ENCODE measurements at regions not wholly inside any gene's neighbourhood (a gene's known extent, or its start where the extent isn't known, plus 50 kb on each side); places are given as distances from the start of the nearest gene placed in this dataset.
"Not testable (repeated sequence)": the region's sequence is repeated elsewhere in the genome, so short reads cannot be mapped to it uniquely, and the experiment has no call there.

DNA sequence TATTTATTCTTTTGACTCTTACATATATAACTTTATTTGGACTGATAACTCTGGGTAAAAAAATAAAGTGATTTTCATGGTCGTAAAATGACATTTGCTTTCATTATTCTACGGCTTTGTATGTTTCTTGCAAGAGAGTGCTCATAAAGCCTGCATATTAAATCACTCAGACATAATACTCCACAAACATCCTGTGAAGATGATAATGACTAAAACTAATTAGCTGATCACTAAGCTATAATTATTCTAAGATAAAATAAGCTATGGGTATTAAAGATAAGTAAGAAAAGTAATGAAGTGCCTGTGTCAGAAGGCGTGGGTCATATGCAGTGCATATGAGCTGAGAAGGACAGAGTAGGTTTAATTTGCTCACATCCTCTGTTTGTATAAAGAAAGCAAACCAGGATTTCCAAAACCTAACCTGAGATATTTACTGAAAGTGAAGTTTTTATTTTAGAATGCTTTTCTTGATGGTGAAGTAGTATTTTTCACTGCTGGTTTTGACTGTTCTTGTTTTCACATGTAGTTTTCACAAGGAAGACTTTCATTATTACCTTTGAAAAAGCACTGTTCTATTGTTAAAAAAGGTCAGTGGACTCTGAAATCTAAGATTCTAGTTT is 278.8 kb downstream of the AMY1C start:
- 75 to 86% (median 75%) methylated on average over 3 of the region's 3 CpGs for WGBS, 5 donors
- no peaks in the 10 kb centered on the region for H3K9me3 ChIP-seq
- H3K27ac ChIP-seq = no peak overlapping the region
- H3K36me3 ChIP-seq = no peaks in the 10 kb centered on the region
- no peaks in the 10 kb centered on the region for H3K27me3 ChIP-seq (replicated peaks in 1 of 7)
- DNase-seq = no peak
- TF ChIP-seq POLR2AphosphoS5 (IDR thresholded peaks at IDR 0.05) (no peak), POLR2A (IDR thresholded peaks at IDR 0.05) (no peak)
- TF ChIP-seq, protein P1, sequence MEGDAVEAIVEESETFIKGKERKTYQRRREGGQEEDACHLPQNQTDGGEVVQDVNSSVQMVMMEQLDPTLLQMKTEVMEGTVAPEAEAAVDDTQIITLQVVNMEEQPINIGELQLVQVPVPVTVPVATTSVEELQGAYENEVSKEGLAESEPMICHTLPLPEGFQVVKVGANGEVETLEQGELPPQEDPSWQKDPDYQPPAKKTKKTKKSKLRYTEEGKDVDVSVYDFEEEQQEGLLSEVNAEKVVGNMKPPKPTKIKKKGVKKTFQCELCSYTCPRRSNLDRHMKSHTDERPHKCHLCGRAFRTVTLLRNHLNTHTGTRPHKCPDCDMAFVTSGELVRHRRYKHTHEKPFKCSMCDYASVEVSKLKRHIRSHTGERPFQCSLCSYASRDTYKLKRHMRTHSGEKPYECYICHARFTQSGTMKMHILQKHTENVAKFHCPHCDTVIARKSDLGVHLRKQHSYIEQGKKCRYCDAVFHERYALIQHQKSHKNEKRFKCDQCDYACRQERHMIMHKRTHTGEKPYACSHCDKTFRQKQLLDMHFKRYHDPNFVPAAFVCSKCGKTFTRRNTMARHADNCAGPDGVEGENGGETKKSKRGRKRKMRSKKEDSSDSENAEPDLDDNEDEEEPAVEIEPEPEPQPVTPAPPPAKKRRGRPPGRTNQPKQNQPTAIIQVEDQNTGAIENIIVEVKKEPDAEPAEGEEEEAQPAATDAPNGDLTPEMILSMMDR (IDR thresholded peaks at IDR 0.05 in 8 of 11, conservative IDR thresholded peaks at IDR 0.05 in 3 of 11) = no peak
- intact Hi-C loops (cut with DNase I; ENCODE audit: low total_unique reads) = no loop called here
- no peaks in the 10 kb centered on the region for H3K4me1 ChIP-seq
- no peak overlapping the region for H3K4me3 ChIP-seq

DNA sequence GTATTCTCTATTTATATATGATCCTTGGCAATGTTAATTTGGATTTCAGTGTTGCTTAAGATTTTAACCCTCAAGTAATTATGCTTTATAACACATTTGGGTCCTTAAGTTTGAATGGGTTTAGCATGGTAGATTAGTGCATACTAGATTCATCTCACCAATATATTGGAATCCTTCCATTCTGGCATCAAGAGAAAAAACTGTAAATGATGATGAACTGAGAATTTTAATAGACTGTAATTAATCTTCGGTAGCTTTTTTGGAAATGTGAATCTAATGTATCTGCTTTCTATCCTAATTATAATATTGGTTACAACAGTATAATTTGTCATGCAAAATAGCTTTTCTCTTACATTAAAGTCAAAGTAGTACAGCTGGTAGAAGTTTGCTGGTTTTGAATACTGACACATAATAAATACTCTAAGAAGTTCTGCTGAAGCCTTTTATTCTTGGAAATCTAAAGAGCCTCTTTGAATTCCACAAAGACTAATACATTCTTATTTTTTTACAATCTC is 279.8 kb downstream of the AMY1C start:
- Histone ChIP-seq H3K36me3 (no peaks in the 10 kb centered on the region), H3K27me3 (replicated peaks in 1 of 7) (no peaks in the 10 kb centered on the region), H3K27ac (no peak overlapping the region), H3K4me3 (no peak overlapping the region), H3K9me3 (no peaks in the 10 kb centered on the region), H3K4me1 (no peaks in the 10 kb centered on the region)
- intact Hi-C loops (cut with DNase I; ENCODE audit: low total_unique reads) = no loop called here
- TF ChIP-seq, protein P1 (IDR thresholded peaks at IDR 0.05 in 8 of 11, conservative IDR thresholded peaks at IDR 0.05 in 3 of 11) = no peak
- TF ChIP-seq POLR2AphosphoS5 (IDR thresholded peaks at IDR 0.05) (no peak), POLR2A (IDR thresholded peaks at IDR 0.05) (no peak)
- whole genome bisulfite sequencing, 5 donors = 73 to 83% (median 82%) methylated on average over 1 of the region's 1 CpG
- no peak for DNase-seq

DNA sequence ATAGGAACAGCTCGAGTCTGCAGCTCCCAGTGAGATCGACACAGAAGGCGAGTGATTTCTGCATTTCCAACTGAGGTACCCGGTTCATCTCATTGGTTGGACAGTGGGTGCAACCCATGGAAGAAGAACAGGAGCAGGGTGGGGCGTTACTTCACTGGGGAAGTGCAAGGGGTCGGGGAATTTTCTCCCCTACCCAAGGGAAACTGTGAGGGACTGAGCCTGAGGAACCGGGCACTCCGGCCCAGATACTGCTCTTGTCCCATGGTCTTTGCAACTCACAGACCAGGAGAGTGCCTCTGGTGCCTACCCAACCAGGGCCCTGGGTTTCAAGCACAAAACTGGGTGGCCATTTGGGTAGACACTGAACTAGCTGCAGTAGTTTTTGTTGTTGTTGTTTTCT is 307.1 kb downstream of the AMY1C start:
- no peak for DNase-seq
- H3K4me1 ChIP-seq = no peaks in the 10 kb centered on the region

DNA sequence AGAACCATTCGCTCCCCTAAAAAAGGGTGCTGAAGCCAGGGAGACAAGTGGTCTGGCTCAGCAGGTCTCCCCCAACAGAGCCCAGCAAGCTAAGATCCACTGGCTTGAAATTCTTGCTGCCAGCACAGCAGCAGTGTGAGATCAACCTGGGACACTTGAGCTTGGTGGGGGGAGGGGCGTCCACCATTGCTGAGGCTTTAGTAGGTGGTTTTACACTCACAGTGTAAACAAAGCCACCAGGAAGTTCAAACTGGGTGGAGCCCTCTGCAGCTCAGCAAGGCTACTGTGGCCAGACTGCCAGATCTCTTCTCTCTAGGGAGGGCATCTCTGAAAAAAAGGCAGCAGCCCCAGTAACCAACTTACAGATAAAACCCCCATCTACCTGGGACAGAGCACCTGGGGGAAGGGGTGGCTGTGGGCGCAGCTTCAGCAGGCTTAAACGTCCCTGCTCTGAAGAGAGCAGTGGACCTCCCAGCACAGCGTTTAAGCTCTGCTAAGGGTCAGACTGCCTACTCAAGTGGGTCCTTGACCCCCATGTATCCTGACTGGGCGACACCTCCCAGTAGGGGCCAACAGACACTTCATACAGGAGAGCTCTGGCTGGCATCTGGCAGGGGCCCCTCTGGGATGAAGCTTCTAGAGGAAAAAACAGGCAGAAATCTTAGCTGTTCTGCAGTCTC is 307.7 kb downstream of the AMY1C start:
- H3K36me3 ChIP-seq; H3K27me3 ChIP-seq (replicated peaks in 1 of 7); H3K4me3 ChIP-seq; H3K4me1 ChIP-seq; DNase-seq; H3K27ac ChIP-seq; H3K9me3 ChIP-seq; intact Hi-C loops (cut with DNase I; ENCODE audit: low total_unique reads): not testable (repeated sequence)
- 50 to 76% (median 62%) methylated on average over 5 to 6 of the region's 6 CpGs for WGBS, 5 donors

More for the DNA sequence above, 307.1 kb downstream of the AMY1C start:
- Histone ChIP-seq H3K27ac (no peak overlapping the region), H3K36me3 (no peaks in the 10 kb centered on the region), H3K27me3 (replicated peaks in 1 of 7) (no peaks in the 10 kb centered on the region), H3K9me3 (peaks cover 0 to 7% (median 4%) of the 10 kb centered on the region in 8 donors), H3K4me3 (no peak overlapping the region)
- TF ChIP-seq POLR2AphosphoS5 (IDR thresholded peaks at IDR 0.05) = no peak
- TF ChIP-seq POLR2A (IDR thresholded peaks at IDR 0.05) = no peak
- TF ChIP-seq, protein P1 (IDR thresholded peaks at IDR 0.05 in 8 of 11, conservative IDR thresholded peaks at IDR 0.05 in 3 of 11) = no peak
- 66 to 75% (median 71%) methylated on average over 7 to 8 of the region's 8 CpGs for WGBS, 5 donors
- intact Hi-C loops (cut with DNase I; ENCODE audit: low total_unique reads) = no loop called here

DNA sequence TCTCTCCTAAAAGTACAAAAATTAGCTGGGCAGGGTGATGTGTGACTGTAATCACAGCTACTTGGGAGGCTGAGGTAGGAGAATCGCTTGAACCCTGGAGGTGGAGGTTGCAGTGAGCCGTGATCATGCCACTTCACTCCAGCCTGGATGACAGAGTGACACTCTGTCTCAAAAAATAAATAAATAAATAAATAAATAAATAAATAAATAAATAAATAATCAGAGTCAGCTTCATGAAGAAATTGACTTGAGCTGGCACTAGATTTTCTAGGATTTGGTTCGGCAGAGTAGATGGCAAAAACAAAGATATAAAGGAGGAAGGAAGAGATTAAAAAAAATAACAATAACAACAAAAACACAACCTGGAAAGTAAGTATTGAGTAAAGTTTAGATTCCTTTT is 311.9 kb downstream of the AMY1C start:
- H3K36me3 ChIP-seq; intact Hi-C loops (cut with DNase I; ENCODE audit: low total_unique reads); DNase-seq; H3K4me3 ChIP-seq; H3K9me3 ChIP-seq; H3K4me1 ChIP-seq; H3K27me3 ChIP-seq (replicated peaks in 1 of 7); H3K27ac ChIP-seq: not testable (repeated sequence)
- 79 to 92% (median 88%) methylated on average over 3 of the region's 3 CpGs for WGBS, 5 donors
